Ramos (cell line): ENCODE measurements at regions not wholly inside any gene's neighbourhood (a gene's known extent, or its start where the extent isn't known, plus 50 kb on each side); places are given as distances from the start of the nearest gene placed in this dataset.

Source experiments
- in situ Hi-C: fragments of 300-500 bp; cut with MboI; formaldehyde crosslinking; loops from one replicate; pipeline ENCODE4 v1.14.3; 2022; ENCODE audit warnings: low sequenced_read_pairs; ENCODE audit not compliant: unreplicated experiment

DNA sequence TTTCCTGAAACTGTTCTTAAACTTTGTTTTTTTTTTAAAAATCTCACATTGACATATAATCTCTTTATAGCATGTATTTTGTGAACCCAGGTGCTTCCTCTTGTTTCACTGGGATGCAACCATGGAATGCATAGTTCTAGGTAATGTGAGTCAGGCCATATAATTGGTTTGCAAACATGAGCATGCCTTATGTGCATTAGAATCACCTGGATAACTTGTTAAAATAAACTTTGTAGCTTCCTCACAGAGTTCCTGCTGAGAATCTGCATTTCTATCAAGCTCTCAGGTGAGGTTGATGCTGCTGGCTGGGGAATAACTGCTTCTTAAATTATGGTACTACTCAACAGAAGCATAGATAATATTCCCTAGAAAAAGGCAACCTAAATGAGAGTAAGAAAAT is 940.3 kb upstream of the LCORL start:
- in situ Hi-C loops = no loop called here

DNA sequence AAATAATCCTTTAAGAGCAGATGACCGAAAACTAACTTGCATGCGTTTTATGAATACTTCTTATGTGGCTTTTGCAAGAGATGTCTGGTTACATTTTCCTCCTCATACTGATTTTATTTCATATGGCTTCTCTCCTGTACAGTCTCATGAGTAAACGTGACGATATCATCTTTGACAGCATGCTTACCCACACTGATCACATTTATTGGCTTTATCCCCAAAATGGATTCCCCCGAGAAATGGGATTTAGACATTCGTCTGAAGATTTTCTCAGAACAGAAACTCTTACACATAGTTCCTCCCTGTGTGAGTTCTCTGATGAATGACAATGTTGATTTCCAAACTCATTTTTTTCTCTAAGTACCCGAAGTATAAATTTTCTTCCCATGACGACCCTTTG is 939.7 kb upstream of the LCORL start:
- in situ Hi-C loops = no loop called here

DNA sequence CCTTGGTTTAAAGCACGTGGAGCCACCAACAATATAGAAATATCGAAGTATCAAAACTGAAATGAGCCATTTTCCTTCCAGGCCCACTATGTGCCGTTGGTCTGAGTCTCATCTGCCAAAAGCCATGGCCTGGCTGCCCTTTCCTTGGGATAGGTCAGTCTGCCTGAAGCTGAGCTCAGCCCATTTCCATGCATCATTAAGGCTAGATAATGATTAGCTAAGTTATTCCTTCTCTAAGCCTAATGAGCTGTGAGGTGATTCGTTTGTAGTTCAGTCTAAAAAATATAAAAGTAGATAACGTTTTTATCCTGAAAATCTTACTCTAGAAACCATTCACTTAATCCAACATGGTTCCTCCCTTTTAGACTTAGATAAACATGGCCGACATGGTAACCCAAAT is 936.2 kb upstream of the LCORL start:
- in situ Hi-C loops = no loop called here

DNA sequence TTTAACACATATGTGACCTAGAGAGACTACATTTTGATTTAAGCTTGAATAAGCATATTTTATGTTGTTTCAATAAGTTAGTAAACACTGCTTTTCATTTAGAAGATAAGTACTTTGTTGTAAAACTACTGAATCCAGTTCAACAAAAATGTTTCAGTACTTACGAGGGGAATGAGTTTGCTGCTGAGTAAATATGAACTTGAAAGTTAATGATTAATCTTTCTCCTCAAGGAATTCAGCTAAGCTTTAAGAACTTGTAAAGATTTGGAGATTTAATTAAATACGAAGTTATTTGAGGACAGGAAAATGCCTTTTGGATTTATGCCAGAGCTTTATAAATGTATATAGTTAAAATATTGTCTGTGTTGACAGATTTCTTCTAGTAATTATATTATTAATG is 933.0 kb upstream of the LCORL start:
- in situ Hi-C loops = no loop called here

DNA sequence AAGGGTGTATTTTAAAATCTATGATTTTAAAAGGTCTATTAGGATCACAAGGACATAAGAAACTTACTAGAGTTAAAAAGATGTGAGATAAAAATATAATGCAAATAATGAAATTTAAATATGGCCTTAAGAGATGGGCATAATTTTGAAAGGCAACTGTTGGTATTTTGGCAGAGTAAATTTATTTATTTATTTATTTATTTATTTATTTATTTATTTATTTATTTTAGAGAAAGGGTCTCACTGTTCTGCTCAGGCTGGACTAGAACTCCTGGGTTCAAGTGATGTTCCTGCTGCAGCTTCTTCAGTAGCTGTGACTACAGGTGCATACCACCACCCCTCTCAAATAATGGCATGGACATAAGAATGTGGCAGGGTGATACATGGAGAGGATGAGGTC is 932.1 kb upstream of the LCORL start:
- in situ Hi-C loops = no loop called here

DNA sequence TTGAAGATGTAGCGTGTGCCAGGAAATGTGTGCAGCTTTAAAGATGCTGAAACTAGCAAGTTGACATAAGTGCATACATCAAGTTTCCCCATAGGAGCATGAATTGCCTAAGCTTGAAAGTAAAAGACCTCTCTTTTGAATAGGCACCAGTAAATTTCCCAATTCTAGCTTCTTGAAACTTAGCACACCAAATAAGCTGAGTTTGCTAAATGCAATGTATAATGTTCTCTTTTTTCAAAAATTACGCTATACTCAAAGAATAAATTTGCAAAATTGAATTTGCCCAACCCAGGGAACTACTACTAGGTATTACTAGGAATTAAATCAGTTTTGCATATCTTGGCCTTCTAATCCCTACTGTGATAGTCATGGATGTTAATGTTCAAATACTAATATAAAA is 923.9 kb upstream of the LCORL start:
- in situ Hi-C loops = no loop called here

DNA sequence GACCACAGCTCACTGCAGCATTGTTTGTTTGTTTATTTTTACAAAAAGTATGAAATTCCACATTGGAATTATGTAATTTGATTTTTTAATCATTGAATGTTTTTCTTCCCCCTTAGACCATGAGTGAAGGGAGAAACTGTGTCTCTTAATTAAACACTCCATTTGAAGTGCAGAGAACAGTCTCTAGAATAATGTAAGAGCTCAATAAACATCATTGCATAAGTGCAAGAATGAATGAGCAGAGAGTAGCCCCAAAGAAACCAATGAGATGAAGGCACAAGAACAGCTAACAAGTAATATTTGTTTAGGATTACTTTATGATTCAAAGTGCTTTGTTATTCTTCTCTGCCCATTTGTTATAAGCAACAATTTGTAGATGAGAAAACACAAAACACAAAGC is 921.3 kb upstream of the LCORL start:
- in situ Hi-C loops = no loop called here

DNA sequence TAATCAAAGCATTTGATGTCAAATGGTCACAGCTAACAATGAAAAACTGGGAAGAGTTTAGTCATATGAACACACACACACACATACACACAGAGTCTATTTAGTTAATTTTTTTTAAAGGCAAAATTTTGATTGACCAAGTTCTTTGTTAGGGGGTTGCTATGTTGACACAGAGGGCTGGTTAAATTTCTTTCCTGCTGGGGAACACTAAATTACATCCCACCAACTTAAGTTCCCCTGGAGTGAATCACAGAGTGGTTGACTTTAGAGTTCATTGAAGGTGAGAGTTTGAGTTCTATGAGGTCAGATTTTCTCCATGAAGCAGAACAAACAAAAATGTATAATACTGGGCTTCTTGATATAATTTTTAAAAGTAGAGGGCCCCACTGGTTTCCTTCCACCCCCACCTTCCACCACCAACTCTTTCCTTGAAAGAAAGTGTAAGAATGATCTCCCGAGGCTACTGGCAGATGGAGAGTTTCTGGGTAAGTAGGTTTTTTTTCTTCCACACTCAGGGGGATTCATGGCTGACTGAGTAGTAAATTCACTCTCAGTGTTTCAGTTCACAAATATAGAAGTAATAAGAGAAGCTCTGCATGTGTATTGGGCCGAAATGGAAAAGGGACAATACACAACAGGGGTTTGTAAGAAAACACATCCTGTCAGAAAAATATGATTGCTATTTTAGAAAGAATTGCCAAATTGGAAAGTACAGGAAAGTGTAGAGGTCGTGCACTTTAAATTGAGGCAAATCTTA is 917.0 kb upstream of the LCORL start:
- in situ Hi-C loops = no loop called here

DNA sequence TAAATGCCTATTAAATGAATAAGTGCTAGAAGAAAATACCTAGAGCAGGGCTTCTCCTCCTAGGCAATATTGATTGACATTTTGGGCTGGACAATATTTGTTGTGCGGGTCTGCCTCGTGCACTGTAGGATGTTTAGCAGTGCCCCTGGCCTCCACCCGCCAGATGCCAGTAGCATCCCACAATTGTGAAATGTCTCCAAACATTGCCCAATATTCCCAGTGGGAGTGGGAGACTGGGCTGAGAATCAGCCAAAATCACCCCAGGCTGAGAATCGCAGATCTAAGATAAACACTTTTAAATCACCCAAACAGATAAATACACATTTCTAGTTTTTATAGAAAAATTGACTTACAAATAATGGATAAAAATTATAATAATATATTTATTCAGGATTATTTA is 916.2 kb upstream of the LCORL start:
- in situ Hi-C loops = no loop called here

DNA sequence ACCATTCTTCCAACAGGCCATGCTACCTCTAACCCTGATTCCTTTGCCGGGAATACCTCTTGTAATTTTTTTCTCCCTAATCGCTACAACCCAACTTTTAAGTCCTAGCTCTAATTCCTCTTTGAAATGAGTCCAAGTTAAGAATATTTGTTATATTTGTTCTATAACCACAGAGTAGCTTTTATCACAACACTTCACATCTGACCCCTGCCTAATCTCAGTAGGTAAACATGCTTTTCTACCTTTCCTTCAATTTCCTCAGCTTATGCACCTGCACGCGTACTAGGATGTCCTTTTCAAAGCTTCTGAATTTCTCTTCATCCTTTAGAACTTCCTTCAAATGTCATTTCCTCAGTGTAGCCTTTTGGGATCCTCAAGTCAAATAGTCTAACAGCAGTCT is 915.5 kb upstream of the LCORL start:
- in situ Hi-C loops = no loop called here

DNA sequence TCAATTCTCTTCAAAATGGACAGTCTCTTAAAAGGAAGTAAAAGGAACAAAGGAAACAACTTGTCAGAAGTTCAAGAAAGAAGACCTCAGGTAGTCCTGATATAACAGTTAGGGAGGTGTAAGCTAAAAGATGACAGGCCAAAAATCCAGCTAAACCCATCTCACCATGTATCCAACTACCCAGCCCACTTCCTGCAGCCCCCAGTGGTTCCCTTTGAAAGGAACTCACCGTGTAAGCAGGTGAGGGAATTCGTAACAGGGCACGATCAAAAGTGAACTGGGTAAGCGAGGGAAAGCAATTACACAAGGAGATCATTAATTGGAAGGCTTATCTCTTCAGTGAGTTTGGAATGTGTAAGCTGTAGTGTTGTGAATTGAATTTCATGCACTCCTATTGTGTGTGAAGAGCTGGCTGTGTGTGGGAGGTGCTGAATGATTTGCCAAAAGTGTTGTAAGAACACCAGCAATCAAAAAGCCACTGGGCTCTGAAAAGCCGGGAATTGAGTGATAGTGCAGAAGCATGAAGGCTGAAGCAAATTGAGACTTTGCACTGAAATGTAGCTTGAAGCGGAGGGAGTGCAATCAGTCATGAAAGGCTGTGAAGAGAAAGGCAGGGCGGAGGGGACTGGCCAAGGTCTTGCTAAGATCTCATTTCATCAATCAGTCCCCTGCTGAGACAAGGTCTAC is 914.2 kb upstream of the LCORL start:
- in situ Hi-C loops = no loop called here

DNA sequence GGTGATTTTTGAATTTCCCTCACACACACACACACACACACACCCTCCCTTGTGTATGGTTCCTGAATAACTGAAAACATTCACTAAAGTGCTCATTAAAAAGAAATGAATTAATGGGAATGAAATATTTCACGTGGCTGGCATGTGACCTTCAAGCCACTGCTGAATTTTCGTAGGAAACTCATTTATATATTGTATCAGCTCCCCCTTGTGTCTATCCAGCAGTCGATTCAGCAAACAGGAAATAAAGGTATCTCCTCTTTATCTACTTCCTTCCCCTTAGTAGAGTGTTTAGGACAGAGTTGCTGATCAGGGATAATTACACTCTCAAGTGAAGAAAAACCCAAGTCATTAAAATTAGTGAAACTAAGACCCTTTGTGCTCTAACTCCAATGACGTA is 912.6 kb upstream of the LCORL start:
- in situ Hi-C loops = no loop called here

DNA sequence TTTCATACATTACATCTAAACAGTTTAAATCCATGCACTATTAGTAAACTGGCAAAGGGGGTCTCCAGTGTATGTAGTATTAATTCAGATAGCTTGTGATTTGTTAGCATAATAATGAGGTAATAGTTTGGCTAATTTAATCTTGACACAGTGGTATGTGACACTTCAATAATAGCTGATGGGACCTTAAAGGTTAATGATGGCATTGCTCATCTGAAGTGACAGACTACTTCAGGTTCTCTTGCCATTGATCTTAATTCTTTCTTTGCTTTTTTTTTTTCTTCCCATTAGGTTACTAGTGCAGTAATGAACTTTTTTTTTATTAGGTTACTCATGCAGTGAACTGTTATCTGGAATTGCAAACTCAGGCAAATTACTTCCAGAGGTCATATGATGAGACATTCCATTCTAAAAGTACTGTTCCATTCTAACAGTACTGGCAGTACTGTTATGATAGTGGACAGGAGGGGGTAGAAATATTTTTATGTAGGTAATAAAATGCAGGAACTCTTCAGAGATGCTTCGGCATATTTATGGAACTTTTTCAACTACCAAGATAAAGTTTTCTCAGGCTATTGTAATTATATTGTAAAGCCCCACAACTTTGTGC is 911.3 kb upstream of the LCORL start:
- in situ Hi-C loops = no loop called here

DNA sequence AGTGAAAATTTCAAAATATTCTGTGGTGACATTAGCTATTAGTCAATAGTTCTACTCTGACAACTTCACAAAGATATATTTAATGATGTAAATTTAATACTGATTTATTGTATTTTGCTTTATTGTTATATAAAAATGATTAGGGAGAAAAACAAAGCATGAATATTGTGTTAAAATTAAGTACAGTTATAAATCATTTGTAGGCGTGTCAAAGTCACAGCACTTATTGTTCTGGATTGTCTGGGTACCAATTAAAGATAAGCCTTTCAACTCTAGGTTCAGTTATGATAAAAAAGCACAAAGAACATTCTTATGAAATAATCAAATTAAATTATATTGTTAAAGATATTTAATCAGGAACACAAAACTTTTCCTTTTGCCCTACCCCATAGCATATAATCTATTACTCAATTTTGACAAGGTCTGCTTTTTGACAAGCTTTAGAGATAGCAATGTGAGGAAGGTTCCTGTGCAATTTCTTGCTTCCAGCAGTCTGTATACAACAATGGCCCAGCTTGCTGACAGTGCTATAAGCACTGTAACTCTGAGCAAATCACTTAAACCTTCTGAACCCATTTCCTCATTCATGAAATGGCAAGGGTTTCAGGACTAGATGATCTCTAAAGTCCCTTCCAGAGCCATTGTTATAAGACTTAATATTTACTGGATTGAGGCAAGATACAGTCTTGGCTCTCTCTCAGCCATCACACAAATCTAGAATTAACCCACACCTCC is 910.3 kb upstream of the LCORL start:
- in situ Hi-C loops = no loop called here

DNA sequence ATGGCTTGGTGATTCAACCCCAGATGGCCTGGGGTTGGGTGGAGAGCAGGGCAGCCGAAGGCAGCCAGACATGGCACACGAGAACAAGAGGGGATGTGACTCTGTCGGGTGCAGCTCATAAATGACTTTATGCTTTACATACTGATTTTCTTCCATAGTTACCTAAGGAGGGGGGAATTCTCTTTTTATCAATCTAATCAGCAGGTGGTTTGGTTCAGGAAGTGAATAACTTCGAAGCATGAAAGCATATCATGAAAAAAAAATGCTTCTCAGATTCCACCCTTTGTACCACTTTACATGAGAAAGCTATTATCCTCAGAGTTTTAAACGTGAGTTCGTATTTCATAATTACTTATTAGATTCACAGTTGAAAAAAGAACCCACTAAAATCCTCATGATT is 908.9 kb upstream of the LCORL start:
- in situ Hi-C loops = no loop called here

DNA sequence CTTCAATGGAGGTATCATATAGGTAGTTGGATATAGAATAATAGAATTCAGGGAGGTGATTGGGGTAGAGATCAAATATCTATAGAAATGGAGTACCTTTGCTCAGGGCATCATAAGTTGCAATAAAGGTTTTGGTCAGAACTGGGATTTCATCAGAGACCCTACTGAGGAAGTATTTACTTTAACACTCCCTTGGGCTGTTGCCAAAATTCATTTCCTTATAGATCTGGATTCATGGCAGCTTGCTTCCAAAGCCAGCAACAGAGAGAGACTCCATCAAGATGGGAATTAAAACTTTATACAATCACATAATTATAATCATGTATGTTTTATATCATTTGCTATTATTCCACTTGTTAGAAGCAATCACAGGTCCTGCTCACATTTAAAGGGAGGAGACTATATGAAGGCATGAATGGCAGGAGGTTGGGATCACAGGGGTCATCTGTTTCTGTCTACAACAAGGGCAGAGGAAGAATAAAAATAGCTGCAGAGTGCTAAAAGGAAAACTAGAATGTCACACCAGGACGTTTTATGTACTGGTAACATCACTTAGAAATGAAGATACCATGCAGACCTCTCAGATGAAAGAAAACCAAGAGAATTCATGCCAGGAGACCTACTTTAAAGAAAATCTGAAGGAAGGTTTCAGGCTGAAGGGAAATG is 902.1 kb upstream of the LCORL start:
- in situ Hi-C loops = no loop called here

DNA sequence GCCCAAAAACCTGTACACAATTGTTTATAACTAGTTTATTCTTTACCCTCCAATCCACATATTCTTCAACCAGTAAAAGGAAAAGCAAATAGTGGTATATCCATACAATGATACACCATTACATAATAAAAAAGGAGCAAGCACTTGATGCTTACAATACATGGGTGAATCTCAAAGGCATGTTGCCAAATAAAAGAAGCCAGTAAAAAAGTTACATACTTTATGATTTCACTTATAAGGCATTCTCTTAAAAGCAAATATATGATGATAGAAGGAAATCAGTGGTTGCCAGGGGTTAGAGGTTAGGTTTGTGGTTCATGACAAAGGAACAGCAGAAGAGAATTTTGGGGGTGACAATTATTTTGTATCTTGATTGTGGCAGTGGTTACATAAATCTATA is 896.1 kb upstream of the LCORL start:
- in situ Hi-C loops = no loop called here

DNA sequence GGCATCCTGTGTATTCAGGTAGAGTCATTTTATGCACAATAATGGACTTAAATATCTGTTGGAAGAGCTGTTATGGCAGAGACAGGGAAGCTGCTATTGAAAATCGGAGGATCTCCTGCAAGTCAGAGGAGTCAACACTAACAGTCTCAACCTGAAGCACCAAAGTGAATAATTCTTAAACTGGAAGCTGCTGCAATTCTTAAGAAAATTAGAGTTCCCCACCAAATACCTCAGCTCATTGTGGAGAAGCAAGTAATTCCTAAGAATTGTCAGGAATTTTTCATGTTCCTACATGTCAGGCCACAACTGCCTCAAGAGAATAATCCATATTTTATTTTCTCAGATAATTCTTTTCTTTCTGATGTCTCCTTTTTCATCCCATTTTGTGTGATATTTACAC is 892.6 kb upstream of the LCORL start:
- in situ Hi-C loops = no loop called here

DNA sequence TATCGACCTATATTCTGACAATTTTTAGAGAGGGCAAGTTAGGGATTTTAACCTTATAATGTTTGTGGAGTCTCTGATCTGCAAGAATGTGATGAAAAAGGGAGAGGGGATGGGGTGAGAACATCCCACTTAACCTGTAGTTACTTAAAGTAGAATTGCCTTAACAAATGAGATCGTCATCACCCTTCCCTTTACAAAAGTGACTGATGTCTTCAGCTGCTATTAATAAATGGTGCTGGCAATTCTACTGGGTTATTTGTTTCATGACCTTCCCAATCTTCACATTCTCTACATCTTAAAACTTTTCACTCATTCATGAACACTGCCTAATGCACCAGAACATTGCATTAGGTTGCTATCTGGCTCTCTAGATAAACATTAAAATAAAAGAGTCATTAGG is 873.4 kb upstream of the LCORL start:
- in situ Hi-C loops = no loop called here

DNA sequence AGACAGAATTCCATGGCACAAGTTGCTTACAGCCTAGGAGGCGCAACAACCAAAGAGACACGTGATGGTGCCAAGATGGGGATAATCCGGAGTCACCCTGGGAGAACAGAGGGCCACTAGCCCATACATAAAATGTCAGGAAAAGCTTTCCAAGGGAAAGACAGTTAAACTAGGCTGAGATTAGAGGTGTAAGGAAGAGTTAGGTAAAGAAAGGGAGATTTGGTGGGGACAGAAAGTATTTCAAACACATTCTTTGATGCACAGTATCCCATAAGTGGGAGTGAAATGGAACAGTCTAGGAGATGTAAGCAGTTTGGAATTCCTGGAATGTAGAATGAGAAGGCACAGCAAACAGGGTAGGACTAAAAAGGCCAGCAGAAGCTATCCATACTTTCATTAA is 860.9 kb upstream of the LCORL start:
- in situ Hi-C loops = no loop called here

DNA sequence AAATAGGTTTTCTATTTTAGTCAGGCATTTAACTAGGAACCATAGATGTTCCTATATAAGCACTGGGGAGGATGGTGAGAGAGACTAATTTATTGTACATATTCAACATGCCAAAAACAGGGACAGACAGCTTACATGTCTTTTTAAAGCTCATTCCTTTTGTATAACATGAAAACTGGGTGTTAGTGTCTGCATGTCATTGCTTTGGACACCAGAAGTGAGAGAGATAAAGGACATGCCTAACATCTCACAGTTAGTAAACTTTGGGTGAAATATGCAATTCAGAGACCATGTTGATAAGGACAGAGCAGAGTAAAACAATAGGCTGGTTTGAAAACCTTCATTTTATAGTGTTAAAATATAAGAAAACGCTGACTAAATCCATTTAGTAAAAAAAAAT is 860.0 kb upstream of the LCORL start:
- in situ Hi-C loops = no loop called here
